ENCODE measurements at regions not wholly inside any gene's neighbourhood (a gene's known extent, or its start where the extent isn't known, plus 50 kb on each side); places are given as distances from the start of the nearest gene placed in this dataset.

- DNase-seq (ENCODE audit: low read depth) = no peak
These were observed 298.9 kb downstream of the SHOX2 start for GRCh38 chr3:157807280-157807679.

- no peak for DNase-seq (ENCODE audit: low read depth)
These were observed 300.7 kb downstream of the SHOX2 start for GRCh38 chr3:157805538-157805937.

- no peak for DNase-seq (ENCODE audit: low read depth)
These were observed 291.6 kb upstream of the VEPH1 start for GRCh38 chr3:157794771-157795170.

- no peak for DNase-seq (ENCODE audit: low read depth)
These were observed 290.5 kb upstream of the VEPH1 start for GRCh38 chr3:157793745-157794144.

- no peak for DNase-seq (ENCODE audit: low read depth)
These were observed 285.9 kb upstream of the VEPH1 start for GRCh38 chr3:157789162-157789561.

GRCh38 chr3:157786618-157787017, 283.4 kb upstream of the VEPH1 start:
- no peak for DNase-seq (ENCODE audit: low read depth)

GRCh38 chr3:157786211-157786610, 283.0 kb upstream of the VEPH1 start:
- no peak for DNase-seq (ENCODE audit: low read depth)

GRCh38 chr3:157785102-157785826, 282.0 kb upstream of the VEPH1 start:
- no peak for DNase-seq (ENCODE audit: low read depth)

- no peak for DNase-seq (ENCODE audit: low read depth)
These were observed 279.0 kb upstream of the VEPH1 start for GRCh38 chr3:157782236-157782635.

GRCh38 chr3:157776861-157777260, 273.6 kb upstream of the VEPH1 start:
- DNase-seq (ENCODE audit: low read depth) = no peak

- no peak for DNase-seq (ENCODE audit: low read depth)
These were observed 272.2 kb upstream of the VEPH1 start for GRCh38 chr3:157775446-157775845.

GRCh38 chr3:157769378-157769777, 266.2 kb upstream of the VEPH1 start:
- DNase-seq (ENCODE audit: low read depth) = no peak

- DNase-seq (ENCODE audit: low read depth) = no peak
These were observed 264.4 kb upstream of the VEPH1 start for GRCh38 chr3:157767607-157768006.

- DNase-seq (ENCODE audit: low read depth) = no peak
These were observed 260.4 kb upstream of the VEPH1 start for GRCh38 chr3:157763644-157764043.

- no peak for DNase-seq (ENCODE audit: low read depth)
These were observed 256.1 kb upstream of the VEPH1 start for GRCh38 chr3:157759311-157759710.

GRCh38 chr3:157755233-157755632, 252.0 kb upstream of the VEPH1 start:
- no peak for DNase-seq (ENCODE audit: low read depth)

- DNase-seq (ENCODE audit: low read depth) = no peak
These were observed 251.2 kb upstream of the VEPH1 start for GRCh38 chr3:157754451-157754850.

- DNase-seq (ENCODE audit: low read depth) = no peak
These were observed 250.5 kb upstream of the VEPH1 start for GRCh38 chr3:157753787-157754136.

GRCh38 chr3:157752956-157753786, 250.0 kb upstream of the VEPH1 start:
- no peak for DNase-seq (ENCODE audit: low read depth)

GRCh38 chr3:157752554-157752953, 249.3 kb upstream of the VEPH1 start:
- no peak for DNase-seq (ENCODE audit: low read depth)

GRCh38 chr3:157751386-157751785, 248.2 kb upstream of the VEPH1 start:
- DNase-seq (ENCODE audit: low read depth) = no peak

- DNase-seq (ENCODE audit: low read depth) = no peak
These were observed 243.2 kb upstream of the VEPH1 start for GRCh38 chr3:157746391-157746790.

GRCh38 chr3:157741607-157742006, 238.4 kb upstream of the VEPH1 start:
- no peak for DNase-seq (ENCODE audit: low read depth)

GRCh38 chr3:157738441-157738840, 235.2 kb upstream of the VEPH1 start:
- no peak for DNase-seq (ENCODE audit: low read depth)

All from activated T-helper 1 cell treated with Interleukin-2 at 50 U/mL for 16 hours (primary cell).